ENCODE measurements at regions not wholly inside any gene's neighbourhood (a gene's known extent, or its start where the extent isn't known, plus 50 kb on each side); places are given as distances from the start of the nearest gene placed in this dataset.
A peak's percentile ranks its signal among the peaks of the same experiment; 100 is the strongest.

DNA sequence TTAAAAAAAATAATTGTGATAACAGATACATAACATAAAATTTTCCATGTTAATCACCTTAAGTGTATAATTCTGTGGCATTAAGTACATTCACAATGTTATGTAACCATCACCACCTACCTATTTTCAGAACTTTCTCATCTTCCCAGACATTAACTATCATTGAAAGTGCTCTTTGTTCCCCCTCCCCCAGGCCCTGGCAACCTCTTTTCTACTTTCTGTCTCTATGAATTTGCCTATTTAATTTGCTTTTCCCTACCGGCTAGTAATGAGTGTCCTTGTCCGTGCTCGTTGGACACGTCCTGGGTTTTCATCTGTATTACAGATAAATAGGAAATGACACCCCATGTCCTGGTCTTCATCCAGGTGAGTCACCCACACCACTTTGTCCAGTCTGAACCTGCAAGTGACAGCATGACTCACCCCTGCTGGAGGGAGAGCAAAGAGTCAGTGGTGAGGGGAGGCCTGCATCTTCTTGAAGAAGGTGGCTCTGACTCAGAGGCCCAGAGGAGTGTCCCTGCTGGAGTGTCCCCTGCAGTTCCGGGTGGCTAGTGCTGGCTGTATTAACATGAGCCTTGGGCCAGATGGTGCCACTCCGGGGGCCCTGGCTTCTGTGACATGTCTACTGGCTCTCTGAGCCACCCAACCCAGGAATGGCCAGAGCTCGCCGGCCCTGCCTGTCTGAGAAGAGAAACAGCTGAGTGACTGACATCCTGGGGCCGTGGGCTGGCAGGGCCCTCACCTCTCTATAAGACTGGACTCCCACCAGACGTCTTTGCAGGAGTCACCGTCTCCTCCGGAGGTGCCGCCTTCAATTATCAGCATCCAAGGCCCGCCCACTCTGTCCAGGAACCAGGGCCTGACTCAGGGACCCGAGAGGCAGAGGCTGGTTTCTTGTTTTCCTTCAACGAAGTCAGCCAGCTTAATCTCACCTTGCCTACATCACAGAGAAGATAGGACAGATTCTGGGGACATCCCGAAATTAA lies 503.2 kb upstream of the MKI67 start:
- no peak for DNase-seq

DNA sequence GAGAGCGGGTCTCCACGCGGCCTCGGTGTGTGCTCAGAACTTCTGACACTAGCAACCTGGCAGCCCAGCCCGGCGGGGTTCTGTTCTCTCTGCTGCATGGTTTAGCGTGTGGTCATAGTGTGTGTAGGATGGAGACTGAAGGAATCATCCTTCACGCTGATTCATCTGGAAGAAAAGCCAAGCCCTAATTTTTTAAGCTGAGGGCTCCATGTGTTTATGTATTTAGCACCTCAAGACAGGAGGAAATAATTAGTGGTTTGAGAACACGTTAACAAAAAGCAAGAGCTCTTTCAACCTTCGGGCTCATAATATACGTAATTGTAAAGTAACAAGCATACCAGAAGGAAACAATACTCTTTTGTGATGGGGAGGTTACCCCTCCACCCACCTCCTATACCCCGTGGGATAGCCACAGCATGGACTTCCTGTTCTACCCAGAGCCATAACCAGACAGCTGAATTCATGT lies 504.6 kb upstream of the MKI67 start:
- no peak for DNase-seq

DNA sequence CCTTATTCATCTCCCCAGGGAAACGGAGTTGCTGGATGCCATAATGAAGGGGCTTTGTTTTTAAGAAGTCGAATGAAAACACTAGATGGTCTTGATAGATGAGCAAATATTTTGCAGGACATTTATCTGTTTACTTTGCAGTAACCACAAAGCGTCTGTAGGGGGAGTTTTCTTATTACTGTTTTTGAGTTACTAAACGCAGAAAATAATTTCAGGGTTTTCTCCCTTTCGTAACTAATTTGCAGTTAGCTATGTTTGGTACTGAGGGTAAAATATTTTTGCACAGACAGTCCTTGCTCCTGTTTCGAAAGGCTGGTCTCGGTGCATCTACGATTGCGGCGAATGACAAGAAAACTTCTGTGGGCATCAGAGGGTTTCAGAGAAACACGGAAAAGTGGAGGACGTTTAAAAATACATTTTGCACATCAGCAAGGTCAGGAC lies 505.6 kb upstream of the MKI67 start:
- peak; percentile 1 for DNase-seq

DNA sequence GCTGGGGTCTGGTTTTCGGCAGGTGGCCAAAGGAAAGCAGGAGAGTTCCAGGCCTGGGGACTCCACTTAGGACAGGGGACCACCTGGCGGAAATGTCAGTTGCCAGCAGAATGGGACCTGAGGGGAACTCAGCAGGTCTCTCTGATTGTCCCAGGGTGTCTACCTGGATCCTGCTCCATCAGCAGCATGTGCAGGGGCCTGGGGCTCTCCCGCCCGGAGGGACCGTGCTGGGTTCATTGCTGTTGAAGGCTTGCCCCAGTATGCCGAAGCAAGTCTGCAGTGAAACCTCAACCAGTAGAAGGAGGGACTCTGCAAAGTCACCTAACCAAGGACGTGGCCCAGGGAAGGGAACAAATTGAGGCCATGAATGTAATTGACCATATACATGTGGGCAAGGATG lies 506.5 kb upstream of the MKI67 start:
- DNase-seq = no peak

DNA sequence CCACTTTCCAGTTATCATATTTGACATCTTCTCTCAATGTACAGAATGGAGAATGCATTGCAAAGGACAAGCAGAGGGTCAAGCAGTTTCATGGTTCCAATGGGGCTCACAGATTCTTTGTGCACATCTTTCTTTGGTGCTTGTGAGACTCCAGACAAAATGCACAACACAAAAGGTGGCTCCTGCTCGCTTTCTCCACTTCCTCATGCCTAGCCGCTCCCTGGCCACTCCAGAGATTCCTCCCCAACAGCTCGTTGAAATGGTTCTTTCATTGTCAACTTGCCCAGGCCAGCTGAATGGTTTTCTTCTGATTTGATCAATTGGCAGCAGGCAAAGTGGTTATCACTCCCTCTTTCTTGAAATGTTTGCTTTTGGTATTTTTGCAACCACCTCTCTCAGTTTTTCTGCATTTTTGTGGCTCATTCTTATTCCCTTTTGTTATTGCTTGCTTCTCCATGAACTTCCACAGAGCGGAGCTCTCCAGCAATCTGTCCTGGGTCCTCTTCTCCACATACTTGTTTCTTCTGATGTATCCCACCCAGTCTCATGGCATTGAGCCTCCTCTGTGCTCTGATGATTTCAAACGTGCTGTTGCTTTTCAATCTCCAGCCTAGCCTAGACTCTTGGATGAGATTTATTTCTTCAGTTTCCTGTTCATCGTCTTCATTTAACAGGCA lies 507.8 kb upstream of the MKI67 start:
- DNase-seq = no peak

DNA sequence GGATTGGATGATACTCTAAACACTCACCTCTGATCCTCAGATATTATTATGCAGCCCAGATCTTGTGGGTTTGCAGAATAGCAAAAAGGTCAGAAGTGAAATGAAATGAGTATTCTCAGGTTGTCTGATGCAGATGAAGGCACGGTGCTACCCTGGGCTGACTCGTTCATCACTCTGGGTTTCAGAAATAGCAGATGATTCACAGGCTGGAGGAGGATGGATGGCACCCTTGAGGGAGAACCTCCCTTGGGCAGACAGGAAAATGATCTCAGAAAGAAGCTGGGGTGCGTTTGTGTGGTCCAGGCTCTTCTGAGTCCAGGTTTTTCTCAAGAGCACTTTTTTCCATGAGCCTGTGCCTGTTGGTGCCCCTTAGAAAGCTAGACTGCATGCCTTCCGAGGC lies 515.8 kb upstream of the MKI67 start:
- no peak for DNase-seq

DNA sequence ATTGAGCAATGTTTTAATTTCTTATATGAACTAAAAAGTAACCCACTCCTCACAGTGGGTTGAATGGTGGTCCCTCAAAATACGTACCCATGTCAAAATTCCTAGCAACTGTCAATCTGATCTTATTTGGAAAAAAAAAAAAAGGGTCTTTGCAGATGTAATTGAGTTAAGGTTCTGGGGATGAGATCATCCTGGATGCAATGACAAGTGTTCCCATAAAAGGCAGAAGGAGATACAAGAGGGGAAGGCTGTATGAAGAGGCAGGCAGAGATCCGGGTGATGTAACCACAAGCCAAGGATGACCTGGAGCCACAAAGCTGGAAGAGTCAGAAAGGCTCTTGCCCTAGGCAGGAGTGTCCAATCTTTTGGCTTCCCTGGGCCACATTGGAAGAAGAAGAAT lies 516.3 kb upstream of the MKI67 start:
- DNase-seq = no peak

DNA sequence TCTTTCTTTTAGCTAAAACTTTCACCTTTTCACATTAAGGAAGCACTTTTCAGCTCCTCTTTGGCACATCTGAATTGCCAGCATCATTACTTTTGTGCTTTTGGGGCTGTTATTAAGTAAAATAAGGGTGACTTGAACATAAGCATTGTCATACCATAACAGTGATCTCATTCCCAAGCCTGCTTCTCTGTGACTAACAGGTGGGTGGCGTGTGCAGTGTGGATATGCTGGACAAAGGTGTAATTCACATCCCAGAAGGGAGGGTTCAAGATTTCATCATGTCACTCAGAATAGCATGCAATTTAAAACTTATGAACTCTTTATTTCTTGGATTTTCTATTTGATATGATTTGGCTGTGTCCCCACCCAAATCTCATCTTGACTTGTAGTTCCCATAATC lies 517.4 kb upstream of the MKI67 start:
- no peak for DNase-seq

DNA sequence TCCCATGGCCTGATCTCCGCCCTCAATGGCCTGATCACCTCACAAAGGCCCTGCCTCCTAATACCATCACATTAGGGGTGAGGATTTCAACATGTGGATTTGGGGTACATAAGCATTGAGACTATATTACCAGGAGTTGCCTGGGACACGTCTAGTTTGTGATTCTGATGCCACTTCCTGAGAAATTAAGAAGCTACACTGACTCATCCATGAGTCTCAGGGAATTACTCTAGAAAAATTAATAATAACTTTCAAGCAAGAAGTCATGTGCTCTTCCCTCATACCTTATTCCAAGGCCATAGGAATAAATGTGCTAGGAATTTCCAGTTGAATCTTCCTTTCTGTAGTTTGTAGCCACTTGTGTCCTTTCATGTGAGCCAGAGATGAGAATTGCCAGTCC lies 519.3 kb upstream of the MKI67 start:
- DNase-seq = no peak

DNA sequence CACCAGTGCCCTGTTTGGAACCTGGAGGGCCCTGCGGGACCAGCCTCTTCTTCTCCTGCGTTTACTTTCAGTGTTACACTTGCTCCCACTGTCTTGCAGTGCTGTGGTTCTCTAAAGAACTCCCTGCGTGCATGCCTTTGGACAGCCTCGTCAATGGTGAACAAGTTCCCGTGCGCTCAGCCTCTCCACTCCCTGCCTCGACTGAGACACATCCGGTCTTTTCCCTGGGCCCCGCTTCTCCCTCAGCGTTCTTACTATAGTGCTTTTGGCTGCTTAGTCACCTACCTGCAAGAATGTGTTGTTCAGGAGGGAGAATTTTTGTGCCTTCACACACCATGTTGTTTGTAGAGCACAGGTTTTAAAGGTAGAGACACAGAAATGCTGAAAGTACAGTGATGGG lies 520.7 kb upstream of the MKI67 start:
- DNase-seq = no peak

DNA sequence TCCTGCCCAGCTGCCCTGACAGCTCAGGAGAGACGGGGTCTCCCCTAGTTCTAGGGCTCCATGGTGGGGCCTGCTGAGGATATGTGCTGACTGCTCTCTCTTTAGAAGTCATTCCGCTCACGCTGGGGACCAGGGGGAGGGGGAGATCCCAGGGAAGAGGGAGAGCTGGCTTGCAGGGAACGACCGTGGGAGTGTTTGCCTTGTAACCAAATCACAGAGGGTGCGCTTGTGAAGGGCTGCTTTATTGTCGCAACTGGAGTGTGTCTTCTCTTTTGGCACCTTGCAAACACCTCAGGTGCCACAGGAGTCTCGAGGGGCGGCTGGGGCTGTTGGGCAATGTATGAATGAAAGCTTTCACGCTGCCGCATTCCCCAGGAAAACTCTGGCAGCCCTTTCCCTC lies 531.3 kb upstream of the MKI67 start:
- no peak for DNase-seq

DNA sequence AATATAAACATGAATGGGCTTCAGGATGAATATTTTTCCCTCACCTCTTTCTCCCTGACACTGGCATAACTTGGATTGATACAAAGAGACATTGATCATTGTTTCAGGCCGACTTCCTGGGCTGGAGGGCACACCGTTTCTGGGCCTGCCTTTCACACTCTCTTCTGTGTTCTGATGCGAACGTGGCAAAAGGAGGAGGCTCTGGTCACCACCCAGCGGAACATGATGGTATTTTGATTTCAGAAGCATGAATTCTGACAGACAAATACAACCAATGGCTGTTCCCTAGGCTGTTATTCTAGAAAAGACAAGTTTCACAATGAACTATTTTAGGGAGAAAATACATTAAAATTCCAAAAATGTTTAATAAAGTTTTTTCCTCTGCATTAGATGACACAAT lies 534.5 kb upstream of the MKI67 start:
- DNase-seq = no peak

DNA sequence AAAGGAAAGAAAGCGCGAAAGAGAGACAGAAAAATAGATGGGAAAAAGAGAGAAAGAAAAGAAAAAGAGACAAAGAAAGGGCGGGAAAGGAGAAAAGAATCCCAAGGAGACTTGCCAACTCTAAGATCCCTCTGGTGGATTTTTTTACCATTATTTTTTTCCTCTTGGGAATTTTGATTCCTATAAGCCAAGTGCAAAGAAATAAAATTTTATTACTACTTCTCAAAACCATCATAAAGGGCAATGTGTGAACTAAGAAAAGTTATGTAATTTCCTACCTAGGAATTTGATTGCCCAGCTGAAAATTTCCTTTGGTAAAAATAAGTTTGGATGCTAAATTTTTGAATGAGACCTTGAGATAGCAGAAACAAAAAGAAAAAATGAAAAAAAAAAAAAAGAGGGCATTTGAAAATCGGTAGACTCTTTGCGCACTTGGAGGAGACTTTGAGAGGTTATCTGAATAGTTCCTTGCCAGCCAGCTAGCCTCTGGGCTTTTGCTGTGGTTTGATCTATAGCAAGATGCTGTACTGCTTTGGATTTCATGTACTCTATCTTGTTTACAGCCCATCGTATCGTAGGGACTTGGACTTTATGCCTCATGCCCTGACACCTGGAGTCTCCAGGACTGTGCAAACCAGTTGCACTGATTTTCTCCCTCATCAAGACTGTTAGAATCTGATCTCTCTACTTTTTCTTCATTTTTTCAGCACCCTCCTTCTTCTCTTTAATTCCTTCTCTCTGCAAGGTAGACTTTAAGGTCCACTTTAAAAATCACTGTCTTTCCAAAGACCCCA lies 535.4 kb upstream of the MKI67 start:
- no peak for DNase-seq

DNA sequence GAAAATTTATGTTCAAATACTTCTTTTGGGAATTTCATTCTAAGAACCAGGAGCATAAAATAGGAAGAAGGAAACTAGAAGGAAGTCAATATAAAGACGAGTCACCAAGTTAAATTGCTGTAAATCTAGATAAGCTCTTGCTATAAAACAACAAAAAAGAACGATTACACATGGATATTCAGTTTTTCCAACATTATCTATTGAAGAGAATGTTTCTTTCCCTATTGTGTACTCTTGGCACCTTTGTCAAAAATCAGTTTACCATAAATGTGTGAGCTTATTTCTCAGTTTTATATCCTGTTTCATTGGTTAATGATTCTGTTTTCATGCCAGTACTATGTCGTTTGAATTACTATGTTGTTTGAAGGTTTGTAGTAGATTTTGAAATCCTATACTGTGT lies 536.3 kb upstream of the MKI67 start:
- DNase-seq = no peak

DNA sequence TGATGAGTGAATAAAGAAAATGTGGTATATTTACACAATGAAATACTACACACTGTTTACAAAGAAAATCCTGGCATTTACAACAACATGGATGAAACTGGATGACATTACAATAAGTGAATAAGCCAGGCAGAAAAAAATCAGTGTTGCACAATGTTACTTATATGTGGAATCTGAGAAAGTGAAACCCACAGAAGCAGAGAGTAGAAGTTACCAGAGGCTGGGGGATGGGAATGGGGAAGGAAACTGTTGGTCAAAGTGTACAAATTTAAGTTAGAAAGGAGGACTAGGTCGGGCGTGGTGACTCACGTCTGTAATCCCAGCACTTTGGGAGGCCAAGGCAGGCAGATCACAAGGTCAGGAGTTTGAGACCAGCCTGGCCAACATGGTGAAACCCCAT lies 538.5 kb upstream of the MKI67 start:
- no peak for DNase-seq

DNA sequence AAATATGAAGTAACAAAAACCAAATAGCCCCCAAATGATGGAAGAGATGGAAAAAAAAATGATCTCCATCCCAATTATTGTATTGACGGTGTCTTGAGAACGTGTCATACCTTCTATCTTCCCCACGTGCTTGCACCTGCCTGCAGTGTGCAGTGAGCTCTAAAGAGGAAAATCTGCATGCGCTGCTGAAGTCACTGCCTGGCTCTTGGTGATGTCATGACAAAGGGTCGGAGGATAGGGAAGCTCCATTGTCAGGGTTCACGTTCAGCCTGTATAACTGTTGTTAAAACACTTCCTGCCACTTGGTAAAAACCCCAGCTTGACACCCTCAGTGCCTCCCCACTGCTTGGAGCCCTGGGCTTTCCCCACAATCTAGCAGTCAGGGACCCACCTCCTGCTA lies 549.2 kb upstream of the MKI67 start:
- no peak for DNase-seq

DNA sequence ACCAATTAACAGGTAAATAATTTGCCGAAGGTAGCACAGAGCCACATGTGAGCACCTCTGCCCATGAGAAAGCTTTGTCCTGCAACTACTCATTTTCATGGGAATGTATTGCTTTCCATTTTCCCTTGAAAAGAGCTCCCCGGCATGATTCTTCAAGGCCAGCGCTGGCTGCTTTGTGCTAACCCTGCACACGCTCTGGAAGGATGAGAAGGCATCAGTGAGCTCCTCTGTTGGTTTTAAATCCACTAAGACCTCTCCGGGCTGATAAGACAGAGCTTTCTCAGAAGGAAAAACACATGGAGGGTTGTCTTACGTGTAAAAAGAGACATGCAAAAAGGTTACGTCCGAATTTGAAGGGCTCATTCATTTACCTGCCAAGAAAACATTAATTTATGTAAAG lies 553.9 kb upstream of the MKI67 start:
- no peak for DNase-seq

DNA sequence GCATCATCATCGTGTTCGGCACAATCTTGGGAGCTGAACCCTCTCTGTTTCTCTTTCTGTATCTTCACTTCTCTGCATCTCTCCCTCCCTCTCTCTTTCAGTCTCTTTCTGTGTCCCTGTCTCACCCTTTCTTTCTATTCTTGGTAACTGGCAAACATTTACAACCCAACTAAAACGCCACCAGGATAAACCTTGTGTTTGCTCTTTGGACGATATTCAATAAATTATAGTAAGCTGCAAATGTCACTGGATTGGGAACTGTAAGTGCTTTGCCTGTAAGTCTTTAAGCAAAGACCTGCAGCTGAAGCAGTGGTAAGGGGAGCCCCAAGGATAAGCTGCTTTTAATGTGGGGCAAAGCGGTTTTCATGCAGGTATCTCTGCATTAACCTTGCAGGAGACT lies 558.0 kb upstream of the MKI67 start:
- no peak for DNase-seq

DNA sequence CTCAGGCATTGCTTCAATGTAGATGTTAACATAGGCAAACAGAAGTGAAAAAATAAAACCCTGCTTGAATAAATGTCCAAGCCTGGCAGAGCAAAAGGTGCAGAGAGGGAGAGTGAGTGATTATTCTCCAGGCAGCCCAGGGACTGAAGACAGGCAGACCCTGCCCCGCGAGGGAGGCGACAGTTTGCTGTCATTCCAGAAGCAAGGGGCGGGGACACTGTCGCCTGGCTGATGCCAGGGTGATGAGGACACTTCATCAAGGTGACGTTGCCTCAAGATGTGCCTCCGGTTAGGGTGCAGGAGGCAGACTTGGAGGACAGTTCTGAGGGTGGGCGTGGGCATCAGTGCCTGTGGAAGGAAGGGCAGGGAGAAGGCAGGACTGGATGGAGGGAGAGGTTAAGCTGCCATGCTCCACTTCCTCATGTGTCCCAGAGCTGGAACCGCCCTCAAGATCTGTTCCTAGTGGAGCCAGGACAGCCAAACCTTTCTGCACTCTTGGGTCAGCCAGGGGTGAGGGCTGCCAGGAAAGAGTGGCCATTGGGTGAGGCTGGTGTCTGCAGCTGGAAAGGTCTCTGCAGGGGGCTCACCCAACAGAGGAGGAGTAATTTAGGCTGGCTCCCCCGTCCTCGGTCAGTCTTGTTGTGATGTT lies 560.5 kb upstream of the MKI67 start:
- DNase-seq = no peak

DNA sequence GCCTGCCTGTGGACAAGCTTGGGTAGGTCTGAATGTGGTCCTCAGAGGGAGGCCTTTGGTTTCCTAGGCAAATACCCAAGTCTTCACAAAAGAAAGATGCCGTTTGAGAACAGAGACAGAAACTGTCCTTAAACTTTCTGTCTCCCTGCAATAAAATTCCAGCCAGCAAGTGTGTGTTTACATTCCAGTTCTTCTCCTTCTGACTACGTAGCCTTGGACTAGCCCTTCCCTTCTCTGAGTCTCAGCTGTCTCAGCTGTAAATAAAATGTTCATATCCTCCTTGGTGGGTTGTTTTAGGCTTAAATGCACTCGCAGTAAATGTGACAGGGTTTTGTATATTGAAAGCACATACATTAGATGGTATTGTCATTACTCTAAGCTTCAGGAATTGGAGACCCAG lies 561.2 kb upstream of the MKI67 start:
- no peak for DNase-seq

DNA sequence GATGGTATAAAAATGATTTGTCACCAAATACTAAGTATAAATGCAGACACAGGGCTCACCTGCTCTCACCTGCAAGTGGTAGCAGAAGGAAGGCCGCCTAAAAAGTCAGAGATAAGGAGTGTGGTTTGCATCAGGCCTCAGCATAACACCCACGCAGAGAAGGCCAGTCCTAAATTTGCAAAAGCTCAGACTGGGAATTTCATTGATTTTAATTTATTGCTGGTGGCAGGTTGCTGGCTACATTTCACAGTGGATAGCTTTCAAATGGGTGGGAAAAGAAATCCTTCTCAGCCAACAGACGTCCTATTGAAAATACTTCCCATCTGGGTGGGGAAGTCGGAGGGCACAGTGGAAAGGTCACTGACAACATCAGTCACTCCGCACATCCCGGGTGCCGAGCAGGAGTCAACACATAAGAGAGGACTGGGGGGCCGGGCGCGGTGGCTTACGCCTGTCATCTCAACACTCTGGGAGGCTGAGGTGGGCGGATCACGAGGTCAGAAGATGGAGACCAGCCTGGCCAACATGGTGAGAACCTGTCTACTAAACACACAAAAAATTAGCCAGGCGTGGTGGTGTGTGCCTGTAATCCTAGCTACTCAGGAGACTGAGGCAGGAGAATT lies 561.8 kb upstream of the MKI67 start:
- DNase-seq = no peak

DNA sequence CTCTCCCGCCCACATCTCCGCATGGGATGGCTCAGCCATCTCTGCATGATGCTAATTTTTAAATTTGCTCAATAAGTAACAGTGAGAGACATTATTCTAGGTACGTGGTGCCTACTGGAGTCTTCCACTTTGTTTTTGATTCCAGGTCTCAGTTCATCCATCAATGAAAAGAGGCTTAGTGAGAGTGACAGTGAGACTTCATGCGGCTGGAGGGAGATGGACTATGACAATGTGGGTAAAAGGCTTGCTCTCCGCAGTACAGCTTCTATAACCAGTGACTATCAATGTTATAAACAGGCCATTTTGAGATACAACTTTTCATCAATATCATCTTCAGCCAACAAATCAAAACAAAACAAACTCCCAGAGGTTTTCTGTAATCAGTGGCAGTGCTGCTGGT lies 563.4 kb upstream of the MKI67 start:
- DNase-seq = no peak
